ENCODE measurements at regions not wholly inside any gene's neighbourhood (a gene's known extent, or its start where the extent isn't known, plus 50 kb on each side); places are given as distances from the start of the nearest gene placed in this dataset.

GRCh38 chrX:40423299-40423698, 157.5 kb upstream of the ATP6AP2 start:
- no peak overlapping the region for H3K4me2 ChIP-seq (replicated peaks; ENCODE audit: low read depth, low read length, poor library complexity, severe bottlenecking)
- ATAC-seq (ENCODE audit: low read depth), result no peak
- no peaks in the 10 kb centered on the region for H3K9me3 ChIP-seq (ENCODE audit: control extremely low read depth in 1 of 3, control insufficient read depth in 2 of 3, insufficient read depth in 1 of 3, low read length in 2 of 3)
- no peak for TF ChIP-seq EZH2 (IDR thresholded peaks at IDR 0.05; ENCODE audit: borderline replicate concordance, insufficient read depth, low read depth, low read length, poor library complexity, severe bottlenecking)
- TF ChIP-seq CTCF (IDR thresholded peaks at IDR 0.05), result no peak
- ChIA-PET POLR2A (no interaction called here), CTCF (no interaction called here)
- H3K9ac ChIP-seq (ENCODE audit: low read length), result no peak overlapping the region
- H3K27ac ChIP-seq (ENCODE audit: low read length in 2 of 2), result no peak overlapping the region
- DNase-seq, result no peak
- H3K36me3 ChIP-seq (replicated peaks in 1 of 2; ENCODE audit: control extremely low read depth in 1 of 2, control insufficient read depth in 1 of 2, extremely low read depth in 1 of 2, insufficient read depth in 2 of 2, low read length in 1 of 2), result no peaks in the 10 kb centered on the region
- H3K27me3 Mint-ChIP-seq, result no peaks in the 10 kb centered on the region
- H2AFZ ChIP-seq (ENCODE audit: insufficient read depth, low read depth, low read length, poor library complexity, severe bottlenecking), result no peak overlapping the region
- 100% methylated on average over 1 of the region's 3 CpGs for WGBS (ENCODE audit: insufficient coverage)
- no peak overlapping the region for H3K27ac Mint-ChIP-seq
- H4K20me1 ChIP-seq (ENCODE audit: control insufficient read depth, insufficient read depth, low read length, poor library complexity, severe bottlenecking), result no peaks in the 10 kb centered on the region
- intact Hi-C loops (cut with micrococcal nuclease), result no loop called here
- no peaks in the 10 kb centered on the region for H3K4me1 Mint-ChIP-seq
- H3K4me3 ChIP-seq (ENCODE audit: control extremely low read depth in 1 of 5, extremely low read depth in 1 of 5, insufficient read depth in 1 of 5, low read depth in 2 of 5, low read length in 4 of 5), result no peak overlapping the region
- no peaks in the 10 kb centered on the region for H3K9me3 Mint-ChIP-seq (ENCODE audit: insufficient read depth)
- H3K79me2 ChIP-seq (ENCODE audit: control insufficient read depth, insufficient read depth, low read length), result no peaks in the 10 kb centered on the region
- H3K4me3 Mint-ChIP-seq, result no peak overlapping the region
- no peaks in the 10 kb centered on the region for H3K27me3 ChIP-seq (replicated peaks in 1 of 4; ENCODE audit: control extremely low read depth in 1 of 4, control insufficient read depth in 3 of 4, insufficient read depth in 4 of 4, low read length in 3 of 4)
- H3K4me1 ChIP-seq (ENCODE audit: control insufficient read depth in 2 of 2, insufficient read depth in 2 of 2, low read length in 2 of 2), result no peaks in the 10 kb centered on the region

GRCh38 chrX:40422021-40422420, 158.7 kb upstream of the ATP6AP2 start:
- Histone ChIP-seq H4K20me1 (ENCODE audit: control insufficient read depth, insufficient read depth, low read length, poor library complexity, severe bottlenecking) (no peaks in the 10 kb centered on the region), H3K27me3 (replicated peaks in 1 of 4; ENCODE audit: control extremely low read depth in 1 of 4, control insufficient read depth in 3 of 4, insufficient read depth in 4 of 4, low read length in 3 of 4) (no peaks in the 10 kb centered on the region), H3K4me3 (ENCODE audit: control extremely low read depth in 1 of 5, extremely low read depth in 1 of 5, insufficient read depth in 1 of 5, low read depth in 2 of 5, low read length in 4 of 5) (no peak overlapping the region), H3K27ac (ENCODE audit: low read length in 2 of 2) (no peak overlapping the region), H3K9ac (ENCODE audit: low read length) (no peak overlapping the region), H3K79me2 (ENCODE audit: control insufficient read depth, insufficient read depth, low read length) (no peaks in the 10 kb centered on the region), H3K4me2 (replicated peaks; ENCODE audit: low read depth, low read length, poor library complexity, severe bottlenecking) (no peak overlapping the region), H3K4me1 (ENCODE audit: control insufficient read depth in 2 of 2, insufficient read depth in 2 of 2, low read length in 2 of 2) (no peaks in the 10 kb centered on the region), H2AFZ (ENCODE audit: insufficient read depth, low read depth, low read length, poor library complexity, severe bottlenecking) (no peak overlapping the region), H3K36me3 (replicated peaks in 1 of 2; ENCODE audit: control extremely low read depth in 1 of 2, control insufficient read depth in 1 of 2, extremely low read depth in 1 of 2, insufficient read depth in 2 of 2, low read length in 1 of 2) (no peaks in the 10 kb centered on the region), H3K9me3 (ENCODE audit: control extremely low read depth in 1 of 3, control insufficient read depth in 2 of 3, insufficient read depth in 1 of 3, low read length in 2 of 3) (no peaks in the 10 kb centered on the region)
- WGBS (ENCODE audit: insufficient coverage), result no CpG with 5 or more reads among the region's 2 CpGs
- Mint-ChIP-seq H3K4me1 (no peaks in the 10 kb centered on the region), H3K27me3 (no peaks in the 10 kb centered on the region), H3K9me3 (ENCODE audit: insufficient read depth) (no peaks in the 10 kb centered on the region), H3K4me3 (no peak overlapping the region), H3K27ac (no peak overlapping the region)
- DNase-seq (no peak), ATAC-seq (ENCODE audit: low read depth) (no peak)
- ChIA-PET POLR2A (no interaction called here), CTCF (no interaction called here)
- intact Hi-C loops (cut with micrococcal nuclease), result no loop called here
- TF ChIP-seq CTCF (IDR thresholded peaks at IDR 0.05) (no peak), EZH2 (IDR thresholded peaks at IDR 0.05; ENCODE audit: borderline replicate concordance, insufficient read depth, low read depth, low read length, poor library complexity, severe bottlenecking) (no peak)
